ENCODE measurements at regions not wholly inside any gene's neighbourhood (a gene's known extent, or its start where the extent isn't known, plus 50 kb on each side); places are given as distances from the start of the nearest gene placed in this dataset.
"Not testable (repeated sequence)": the region's sequence is repeated elsewhere in the genome, so short reads cannot be mapped to it uniquely, and the experiment has no call there.

DNA sequence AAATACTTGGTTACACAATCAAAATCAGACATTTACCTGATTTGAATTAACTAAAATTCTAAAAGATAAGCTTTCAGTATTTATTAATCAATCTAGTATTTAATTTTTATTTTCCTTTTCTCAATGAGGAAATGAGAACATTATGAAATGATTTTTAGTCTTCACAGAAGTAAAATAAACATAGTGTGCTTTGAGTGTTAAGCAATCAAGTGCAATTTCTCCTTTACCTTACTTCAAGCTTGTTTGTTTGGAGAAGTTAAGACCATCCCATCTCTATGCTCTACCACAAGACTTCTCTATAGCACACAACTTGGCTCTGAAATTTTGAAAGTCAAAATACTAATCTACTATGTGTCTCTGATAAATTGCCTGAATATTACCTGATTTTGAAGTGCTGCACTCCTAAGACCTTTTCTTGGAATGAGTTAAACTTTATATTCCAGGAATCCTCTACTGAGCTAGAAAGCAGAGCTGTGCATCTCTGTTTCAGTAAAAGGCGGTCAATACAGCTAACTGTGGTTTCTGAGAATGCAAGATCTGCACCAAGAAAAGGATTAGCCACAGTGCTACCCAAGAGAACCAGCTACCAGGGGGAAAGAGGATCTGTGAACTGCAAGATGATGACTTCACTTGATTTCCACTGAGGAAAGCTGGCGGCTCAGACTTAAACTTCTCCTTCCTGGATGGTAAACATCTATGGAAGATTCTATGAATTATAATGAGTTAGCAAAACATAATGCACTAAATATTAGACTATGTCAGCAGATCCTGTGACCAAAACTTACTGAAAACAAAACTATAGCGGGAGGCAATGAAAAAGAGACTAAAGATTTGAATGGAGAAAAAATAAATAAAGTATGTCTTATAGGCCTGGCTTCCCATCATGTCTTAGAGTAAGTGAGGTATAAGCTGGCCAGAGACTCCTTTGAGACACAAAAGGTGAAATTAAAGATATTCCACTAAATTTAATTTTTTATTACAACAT lies 358.7 kb downstream of the TUBA3C start:
- dilution Hi-C loops (cut with HindIII; ENCODE audit: low sequenced_read_pairs, unreplicated experiment); H3K27ac ChIP-seq (ENCODE audit: insufficient read depth, low read length); H3K4ac ChIP-seq (ENCODE audit: low read depth, low read length); H3K23ac ChIP-seq (ENCODE audit: low read depth, low read length); H3K4me3 ChIP-seq (ENCODE audit: insufficient read depth, low read depth, low read length); H3K79me1 ChIP-seq (ENCODE audit: low read depth in 1 of 2, low read length in 2 of 2); in situ Hi-C loops (cut with MboI; ENCODE audit: low sequenced_read_pairs); H2AK9ac ChIP-seq (replicated peaks; ENCODE audit: low read depth, low read length, poor library complexity); H2BK120ac ChIP-seq (ENCODE audit: low read depth, low read length); H3K9ac ChIP-seq (ENCODE audit: low read depth, low read length); H4K5ac ChIP-seq (ENCODE audit: low read depth, low read length); H4K20me1 ChIP-seq (ENCODE audit: insufficient read depth, low read length); H2BK20ac ChIP-seq (ENCODE audit: low read depth, low read length); H3K27me3 ChIP-seq (ENCODE audit: control insufficient read depth, insufficient read depth, low read length); BruUV-seq (replicated peaks); ATAC-seq (ENCODE audit: low read depth); H2BK15ac ChIP-seq (ENCODE audit: low read depth, low read length); H4K8ac ChIP-seq (ENCODE audit: low read depth in 2 of 2, low read length in 2 of 2); H3K4me2 ChIP-seq (ENCODE audit: low read depth, low read length); H4K91ac ChIP-seq (ENCODE audit: insufficient read depth, low read depth, low read length); H3K14ac ChIP-seq (replicated peaks; ENCODE audit: low read depth, low read length); H2AK5ac ChIP-seq (ENCODE audit: low read depth, low read length); intact Hi-C loops (cut with micrococcal nuclease); H3K4me1 ChIP-seq (ENCODE audit: control insufficient read depth, insufficient read depth, low read length); CTCF ChIA-PET; H3K36me3 ChIP-seq (ENCODE audit: control insufficient read depth, insufficient read depth, low read length); H3K18ac ChIP-seq (ENCODE audit: low read depth, low read length); H2AFZ ChIP-seq (replicated peaks; ENCODE audit: low read length, poor library complexity); H3K9me3 ChIP-seq (ENCODE audit: control insufficient read depth, insufficient read depth, low read length); H2BK5ac ChIP-seq (ENCODE audit: low read depth, low read length, poor library complexity, severe bottlenecking); H3K56ac ChIP-seq (ENCODE audit: extremely low read depth, insufficient read depth, low read length); DNase-seq; H3K9me1 ChIP-seq (ENCODE audit: insufficient read depth, low read length); POLR2A ChIA-PET (ENCODE audit: unreplicated experiment): not testable (repeated sequence)
- no CpG with 5 or more reads among the region's 3 CpGs for WGBS, 2 experiments (ENCODE audit: extremely low coverage in 2 of 2, insufficient read length in 1 of 2)

DNA sequence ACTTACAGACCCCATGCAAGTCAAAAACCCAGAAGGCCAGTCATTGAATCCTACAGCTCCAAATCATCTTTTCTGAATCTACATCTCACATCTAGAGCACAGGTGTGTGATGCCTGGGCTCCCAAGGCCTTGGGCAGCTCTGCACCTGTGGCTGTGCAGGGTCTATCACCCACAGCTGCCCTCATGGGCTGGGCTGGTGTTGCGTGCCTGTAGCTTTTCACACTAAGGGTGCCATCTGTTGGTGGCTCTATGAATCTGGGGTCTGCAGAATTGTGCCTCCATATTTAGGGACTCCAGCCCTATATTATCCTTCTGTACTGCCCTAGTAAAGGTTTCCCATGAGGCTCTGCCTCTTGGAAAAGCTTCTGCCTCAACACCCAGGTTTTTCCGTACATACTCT lies 407.6 kb downstream of the TUBA3C start:
- H3K14ac ChIP-seq (replicated peaks; ENCODE audit: low read depth, low read length); H3K9ac ChIP-seq (ENCODE audit: low read depth, low read length); DNase-seq; H3K4me3 ChIP-seq (ENCODE audit: insufficient read depth, low read depth, low read length); H3K56ac ChIP-seq (ENCODE audit: extremely low read depth, insufficient read depth, low read length); H4K91ac ChIP-seq (ENCODE audit: insufficient read depth, low read depth, low read length); ATAC-seq (ENCODE audit: low read depth); H3K79me1 ChIP-seq (ENCODE audit: low read depth in 1 of 2, low read length in 2 of 2); H3K18ac ChIP-seq (ENCODE audit: low read depth, low read length); H3K9me3 ChIP-seq (ENCODE audit: control insufficient read depth, insufficient read depth, low read length); BruUV-seq (replicated peaks); H2BK15ac ChIP-seq (ENCODE audit: low read depth, low read length); H3K4me1 ChIP-seq (ENCODE audit: control insufficient read depth, insufficient read depth, low read length); H3K27me3 ChIP-seq (ENCODE audit: control insufficient read depth, insufficient read depth, low read length); POLR2A ChIA-PET (ENCODE audit: unreplicated experiment); H3K9me1 ChIP-seq (ENCODE audit: insufficient read depth, low read length); in situ Hi-C loops (cut with MboI; ENCODE audit: low sequenced_read_pairs); H3K36me3 ChIP-seq (ENCODE audit: control insufficient read depth, insufficient read depth, low read length); H3K4ac ChIP-seq (ENCODE audit: low read depth, low read length); H2BK120ac ChIP-seq (ENCODE audit: low read depth, low read length); H3K27ac ChIP-seq (ENCODE audit: insufficient read depth, low read length); H4K20me1 ChIP-seq (ENCODE audit: insufficient read depth, low read length); H3K4me2 ChIP-seq (ENCODE audit: low read depth, low read length); H4K8ac ChIP-seq (ENCODE audit: low read depth in 2 of 2, low read length in 2 of 2); H4K5ac ChIP-seq (ENCODE audit: low read depth, low read length); H2AFZ ChIP-seq (replicated peaks; ENCODE audit: low read length, poor library complexity); CTCF ChIA-PET; dilution Hi-C loops (cut with HindIII; ENCODE audit: low sequenced_read_pairs, unreplicated experiment); intact Hi-C loops (cut with micrococcal nuclease); H2AK5ac ChIP-seq (ENCODE audit: low read depth, low read length); H2AK9ac ChIP-seq (replicated peaks; ENCODE audit: low read depth, low read length, poor library complexity); H2BK20ac ChIP-seq (ENCODE audit: low read depth, low read length); H2BK5ac ChIP-seq (ENCODE audit: low read depth, low read length, poor library complexity, severe bottlenecking); H3K23ac ChIP-seq (ENCODE audit: low read depth, low read length): not testable (repeated sequence)
- WGBS, 2 experiments (ENCODE audit: extremely low coverage in 2 of 2, insufficient read length in 1 of 2), result 53% methylated on average over 2 of the region's 2 CpGs; no CpG with 5 or more reads in 1 of the 2 experiments
